CD4-positive, alpha-beta T cell treated with Interleukin-17A for 1 hour (primary cell): ENCODE measurements at regions not wholly inside any gene's neighbourhood (a gene's known extent, or its start where the extent isn't known, plus 50 kb on each side); places are given as distances from the start of the nearest gene placed in this dataset.

Experiments
- DNase-seq: peaks from one replicate; pipeline ENCODE4 v3.0.0-alpha.2; 2020

DNA sequence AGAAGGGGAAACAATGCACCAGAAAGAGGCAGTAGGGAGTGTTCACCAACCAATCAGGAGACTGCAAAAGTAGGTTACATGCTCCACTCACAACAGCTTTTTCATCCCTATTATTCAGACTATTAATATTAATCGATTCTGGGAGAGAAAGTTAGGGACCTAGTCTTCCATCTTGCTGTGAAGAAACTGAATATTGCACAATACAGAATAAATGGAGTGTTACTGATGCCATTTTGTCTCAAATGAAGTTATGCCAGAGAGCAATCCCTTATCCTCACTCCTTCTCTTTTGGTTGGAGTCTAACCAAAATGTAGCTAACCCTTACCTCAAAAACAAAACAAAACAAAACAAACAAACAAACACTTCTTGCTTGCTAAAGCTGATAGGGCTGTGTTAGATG lies 1120.9 kb upstream of the GYPC start:
- no peak for DNase-seq

DNA sequence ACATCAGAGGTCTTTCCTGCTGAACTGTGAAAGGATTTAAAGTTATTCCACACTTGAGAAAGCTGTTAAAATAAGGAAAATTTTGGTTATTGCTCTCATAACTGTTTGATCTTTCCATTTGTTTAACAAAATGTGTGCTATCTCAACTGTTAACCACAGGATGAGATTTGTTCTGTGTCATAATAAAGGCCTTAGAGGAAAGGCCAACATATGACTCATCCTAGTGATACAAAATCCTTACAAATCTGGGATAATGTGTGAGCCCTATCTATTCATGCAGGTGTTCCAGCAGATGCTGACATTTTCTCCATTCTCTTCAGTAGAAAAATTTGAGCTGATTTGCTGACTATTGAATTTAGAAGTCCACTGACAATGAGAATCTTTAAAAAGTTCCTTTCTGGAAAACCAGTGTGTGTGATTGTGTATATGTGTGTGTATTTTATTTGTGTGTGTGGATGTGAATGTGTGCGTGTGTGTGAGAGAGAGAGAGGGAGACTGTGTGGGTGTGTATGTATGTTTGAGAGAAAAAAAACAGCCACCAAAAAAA lies 1111.9 kb upstream of the GYPC start:
- no peak for DNase-seq

DNA sequence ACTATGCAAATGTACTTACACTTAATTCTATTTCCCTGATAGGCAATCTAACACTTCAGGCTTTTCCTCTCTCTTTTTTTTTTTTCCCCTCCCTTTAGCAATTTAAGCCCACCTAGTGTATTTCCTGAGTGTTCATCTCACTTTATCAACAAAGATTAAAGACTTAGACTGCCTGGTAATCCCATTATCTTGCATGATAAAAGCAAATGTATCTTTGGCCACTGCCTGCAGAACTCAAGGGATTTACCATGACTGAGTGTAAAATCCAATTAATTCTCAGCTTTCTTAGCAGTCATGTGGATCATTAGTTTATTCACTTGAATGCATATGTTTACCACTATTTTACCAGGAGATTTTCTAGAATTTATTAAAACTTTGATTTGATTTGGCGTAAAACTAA lies 1102.2 kb upstream of the GYPC start:
- no peak for DNase-seq

DNA sequence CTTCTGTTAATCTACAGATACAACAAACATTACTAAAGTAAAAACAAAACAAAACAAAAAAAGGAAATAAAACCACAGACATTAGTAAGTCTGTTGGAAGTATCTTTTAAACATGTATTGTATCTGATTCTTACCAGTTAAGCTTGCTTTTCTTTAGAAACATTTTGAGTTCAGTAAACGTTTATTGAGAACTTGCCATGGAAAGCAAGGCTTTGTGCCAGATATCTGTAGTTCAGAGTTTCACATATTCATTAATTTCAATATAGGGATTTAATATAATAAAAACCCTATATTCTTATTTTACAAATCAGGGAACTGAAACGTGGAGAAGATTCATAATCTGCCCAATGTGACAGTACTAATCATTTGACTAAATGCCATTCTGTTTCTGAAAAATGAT lies 1101.0 kb upstream of the GYPC start:
- no peak for DNase-seq

DNA sequence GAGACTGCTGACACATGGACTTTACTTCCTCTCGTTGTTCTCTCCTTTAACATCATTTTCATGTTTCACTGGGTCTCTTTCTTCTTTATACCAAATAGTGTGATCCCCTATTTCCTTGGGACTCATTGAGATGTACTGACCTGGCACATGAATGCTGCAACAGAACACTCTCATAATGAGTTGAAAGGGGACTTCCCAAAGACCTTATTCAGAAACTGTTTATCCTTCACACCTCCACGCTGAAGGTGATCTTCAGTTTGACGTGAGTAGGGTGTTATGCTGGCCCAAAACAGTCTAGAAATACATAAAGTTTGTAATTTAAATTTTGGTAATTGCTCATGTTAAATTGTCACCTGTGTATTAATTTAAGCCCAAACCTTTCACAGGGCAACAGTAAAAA lies 1096.8 kb upstream of the GYPC start:
- no peak for DNase-seq

DNA sequence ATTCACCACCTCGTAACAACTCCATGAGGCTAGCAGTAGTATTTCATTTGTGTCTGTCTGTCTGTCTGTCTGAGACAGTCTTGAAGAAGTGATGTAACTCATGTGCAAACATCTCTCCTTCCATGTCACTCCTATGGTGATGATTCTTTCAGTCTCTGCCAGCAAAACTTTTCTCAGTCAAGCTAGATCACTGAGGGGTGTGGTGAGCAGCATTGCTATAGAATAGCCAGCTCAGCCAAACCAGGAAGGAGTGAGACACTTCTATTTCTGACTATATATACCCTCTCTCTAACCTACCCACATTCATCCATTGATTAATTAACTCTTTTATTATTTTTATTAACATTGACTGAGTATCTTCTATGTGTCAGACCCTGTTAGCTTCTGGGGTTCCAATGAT lies 1095.1 kb upstream of the GYPC start:
- no peak for DNase-seq

DNA sequence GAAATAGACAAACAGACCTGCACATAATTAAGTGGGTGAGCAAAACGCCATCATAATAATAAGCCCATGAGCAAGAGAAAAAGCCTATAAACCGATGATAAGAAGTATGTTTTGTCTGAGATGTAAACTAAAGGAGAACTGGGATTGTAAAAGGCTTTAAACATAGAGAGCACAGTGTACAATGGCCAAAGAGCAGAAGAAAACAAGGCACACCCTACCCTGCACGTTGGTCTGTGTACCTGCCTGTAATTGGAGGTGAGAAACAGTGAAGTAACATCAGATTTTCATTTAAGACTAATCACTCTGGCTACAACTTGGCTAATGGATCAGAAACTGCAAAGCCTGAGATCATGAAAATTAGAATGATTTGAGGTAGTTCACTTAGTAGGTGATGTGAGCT lies 1094.7 kb upstream of the GYPC start:
- DNase-seq, result no peak

DNA sequence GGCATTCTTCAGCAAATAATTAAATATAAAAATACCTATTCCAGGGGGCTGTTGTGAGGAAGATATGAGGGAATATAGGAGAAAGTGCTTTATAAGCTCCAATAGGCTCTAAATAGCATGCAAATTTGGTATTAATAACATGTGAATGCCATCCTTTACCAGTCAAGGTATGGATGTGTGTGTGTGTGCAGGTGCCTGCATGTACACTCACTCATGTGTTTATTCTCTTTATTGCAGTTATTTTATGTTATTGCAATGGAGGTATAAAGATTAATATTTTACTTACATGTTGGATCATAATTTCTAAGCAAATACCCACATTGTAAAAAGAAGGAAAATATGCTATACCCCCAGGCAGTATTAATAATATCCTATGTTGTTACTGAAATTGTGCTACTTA lies 1093.0 kb upstream of the GYPC start:
- DNase-seq, result no peak

DNA sequence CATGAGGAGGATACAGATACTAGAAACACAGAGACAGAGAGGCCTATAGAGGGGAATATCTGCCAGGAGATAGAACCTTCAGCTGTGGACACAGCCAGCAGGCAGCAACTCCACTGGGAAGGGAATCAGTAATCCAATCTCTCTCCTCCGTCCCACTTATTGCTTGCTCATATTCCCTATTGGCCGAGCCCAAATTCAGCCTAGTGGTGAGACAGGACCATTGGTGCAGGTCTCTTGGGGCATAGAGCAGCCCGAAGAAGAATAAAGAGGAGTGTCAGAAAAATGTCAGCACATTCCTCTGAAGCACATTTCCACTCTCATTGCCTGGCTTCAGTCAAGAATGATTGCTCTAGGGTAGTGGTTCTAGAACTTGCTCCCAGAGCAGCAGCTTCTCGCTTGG lies 1091.5 kb upstream of the GYPC start:
- DNase-seq, result no peak

DNA sequence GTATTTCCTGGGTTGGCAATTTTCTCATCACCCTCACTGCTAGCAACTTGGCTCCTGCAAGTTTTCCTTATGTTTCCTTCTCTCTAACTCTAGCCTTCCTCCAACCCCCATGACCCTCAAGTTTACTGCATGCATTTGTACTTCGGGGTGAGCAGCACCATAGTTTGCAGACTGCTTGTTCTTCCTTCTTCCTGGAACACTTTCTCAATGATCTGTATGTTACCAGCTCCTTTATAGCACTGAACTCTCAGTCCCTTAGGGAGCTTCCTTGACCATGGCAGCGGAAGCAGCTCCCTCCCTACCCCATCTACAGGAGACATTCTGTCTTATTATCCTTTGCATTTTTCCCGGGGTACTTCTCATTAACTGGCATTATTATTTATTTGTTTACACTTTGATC lies 1089.5 kb upstream of the GYPC start:
- no peak for DNase-seq

DNA sequence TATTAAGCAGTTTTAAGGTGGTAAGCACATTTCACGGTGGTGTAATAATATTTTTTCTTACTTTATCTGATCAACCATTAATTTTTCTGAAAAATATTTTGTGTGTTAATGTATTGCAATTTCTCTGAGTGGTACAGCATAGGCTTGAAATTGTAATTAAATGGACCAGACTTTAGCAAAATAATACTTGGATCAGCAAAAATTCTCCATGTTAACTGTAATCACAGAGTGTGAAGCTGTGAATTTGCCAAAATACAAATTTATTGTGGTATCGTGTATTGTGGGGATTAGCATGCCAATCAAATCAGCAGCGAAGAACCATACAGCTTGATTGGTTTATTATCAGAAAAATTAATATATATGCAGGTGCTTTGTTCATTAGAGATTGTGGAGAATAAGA lies 1088.9 kb upstream of the GYPC start:
- DNase-seq, result no peak

DNA sequence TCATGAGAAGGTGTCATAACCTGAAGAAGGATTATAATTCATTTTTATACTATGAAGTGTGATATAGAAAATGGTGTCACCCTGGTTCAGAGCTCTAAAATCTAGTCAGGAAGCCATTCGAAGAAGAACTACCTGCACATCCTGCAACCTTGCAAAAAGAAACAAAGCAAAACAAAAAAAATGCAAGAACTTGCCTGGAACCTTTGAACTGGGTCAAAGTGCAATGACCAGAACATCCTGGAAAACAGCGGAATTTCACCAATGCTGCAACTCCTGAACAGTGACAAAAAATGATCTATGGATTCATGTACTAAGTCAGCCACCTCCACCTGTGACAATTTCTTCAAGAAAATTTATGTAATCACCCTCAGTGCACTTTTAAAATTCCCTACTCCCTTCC lies 1083.3 kb upstream of the GYPC start:
- DNase-seq, result no peak

DNA sequence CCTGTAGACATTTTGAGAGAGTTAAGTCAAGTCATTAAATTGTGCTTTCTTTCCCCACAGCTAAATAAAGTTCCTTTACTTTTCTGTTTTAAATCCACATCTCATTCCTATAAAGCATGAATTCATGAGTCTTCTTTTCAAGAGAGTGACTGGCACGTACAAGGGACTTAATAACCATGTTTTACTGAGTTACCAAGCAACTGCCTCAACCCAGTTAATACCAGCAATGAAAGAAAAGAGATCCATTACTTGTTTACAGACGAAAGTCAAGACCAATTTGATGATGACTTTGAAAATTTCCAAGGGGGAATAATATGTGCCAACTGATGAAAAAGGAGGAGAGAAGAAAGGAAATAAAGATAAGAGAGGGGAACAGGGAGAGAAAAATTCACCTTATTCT lies 1082.5 kb upstream of the GYPC start:
- no peak for DNase-seq

DNA sequence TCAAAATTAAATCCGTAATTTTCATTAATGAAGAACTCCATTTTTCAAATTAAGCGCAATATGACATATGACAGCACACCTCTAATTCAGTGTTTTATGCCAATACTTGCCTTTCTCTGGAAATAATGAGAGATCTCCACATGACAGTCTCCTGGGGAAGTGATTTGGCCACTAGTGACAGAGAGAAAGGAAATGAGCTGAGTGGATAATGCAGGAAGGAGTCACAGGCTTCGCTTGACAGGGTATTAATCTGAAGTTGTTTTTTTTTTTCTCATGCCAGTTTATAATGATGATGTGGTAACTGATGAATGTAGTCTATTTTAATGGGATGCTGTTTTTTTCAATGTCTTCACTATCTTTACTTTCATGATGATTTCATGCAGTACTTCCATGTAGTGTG lies 1079.4 kb upstream of the GYPC start:
- no peak for DNase-seq

DNA sequence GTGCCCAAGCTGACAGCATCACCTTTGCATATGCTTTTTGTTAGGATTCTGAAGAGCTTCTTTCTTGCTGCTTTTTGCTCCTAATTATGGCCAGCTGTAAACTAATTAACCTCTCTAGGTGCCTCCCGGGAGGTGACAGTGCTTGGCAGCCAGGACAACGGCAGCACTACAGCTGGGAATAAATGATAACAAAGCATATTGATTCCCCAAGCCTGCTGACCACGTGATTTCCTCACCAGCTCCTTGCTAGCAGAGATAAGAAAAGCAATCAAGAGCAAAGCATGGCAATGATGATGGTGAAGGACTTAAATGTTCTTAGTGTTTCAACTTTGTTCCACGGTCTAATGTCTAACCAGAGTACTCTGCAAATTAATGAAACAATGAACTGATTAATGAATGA lies 1074.4 kb upstream of the GYPC start:
- DNase-seq, result no peak

DNA sequence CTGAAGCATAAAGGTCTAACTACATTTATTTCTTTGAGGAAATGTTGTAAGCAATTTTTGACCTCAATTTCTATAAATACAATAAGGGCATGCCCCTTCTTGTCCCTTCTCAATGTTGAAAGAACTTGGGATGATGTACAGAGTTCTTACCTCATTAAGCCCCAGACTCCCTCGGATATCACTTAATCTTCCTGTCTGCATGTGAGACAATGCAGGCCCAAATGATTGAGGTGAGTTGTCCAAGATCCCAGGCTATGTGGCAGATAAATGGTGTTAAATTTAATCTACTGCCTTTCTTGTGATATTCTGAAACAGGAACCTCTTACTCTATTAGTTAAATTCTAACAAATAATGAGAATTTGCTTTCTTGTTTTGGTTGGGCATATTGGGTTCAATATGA lies 1073.4 kb upstream of the GYPC start:
- no peak for DNase-seq

DNA sequence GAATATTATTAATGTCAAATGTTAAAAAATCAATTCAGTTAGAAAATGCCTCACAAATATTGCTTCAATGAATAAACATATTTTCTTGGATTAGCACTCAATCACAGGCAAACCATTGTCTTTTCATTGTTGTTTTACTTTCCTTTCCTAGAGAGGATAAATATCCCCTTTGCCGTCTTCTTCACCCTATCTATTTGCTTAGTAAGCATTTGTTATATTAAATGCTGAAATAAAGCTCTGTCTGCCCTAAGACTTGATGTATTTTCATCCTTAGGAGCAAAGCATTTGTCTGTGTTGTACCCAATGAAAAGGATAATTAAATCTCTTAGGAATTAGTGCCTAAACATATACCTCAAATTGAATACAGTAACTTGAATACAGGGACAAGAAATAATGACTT lies 1071.2 kb upstream of the GYPC start:
- DNase-seq, result no peak

DNA sequence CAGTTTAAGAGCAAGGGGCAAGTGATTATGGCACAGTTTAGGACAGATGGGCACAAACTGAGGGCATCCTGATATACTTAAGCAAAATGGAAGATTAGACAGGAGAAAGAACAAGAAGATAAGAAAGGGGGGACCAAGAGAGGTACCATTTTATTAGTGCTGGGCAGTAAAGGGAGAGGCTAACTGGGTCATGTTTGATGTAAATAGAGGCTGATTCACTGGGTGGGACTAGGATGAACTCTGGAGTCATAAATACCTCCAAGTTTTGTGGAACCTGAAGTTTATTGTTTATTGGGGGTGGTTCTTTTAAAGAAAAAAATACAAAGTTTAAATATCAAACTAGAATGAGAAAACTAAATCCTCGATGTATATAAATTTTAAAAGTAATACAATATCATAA lies 1067.2 kb upstream of the GYPC start:
- DNase-seq, result no peak

DNA sequence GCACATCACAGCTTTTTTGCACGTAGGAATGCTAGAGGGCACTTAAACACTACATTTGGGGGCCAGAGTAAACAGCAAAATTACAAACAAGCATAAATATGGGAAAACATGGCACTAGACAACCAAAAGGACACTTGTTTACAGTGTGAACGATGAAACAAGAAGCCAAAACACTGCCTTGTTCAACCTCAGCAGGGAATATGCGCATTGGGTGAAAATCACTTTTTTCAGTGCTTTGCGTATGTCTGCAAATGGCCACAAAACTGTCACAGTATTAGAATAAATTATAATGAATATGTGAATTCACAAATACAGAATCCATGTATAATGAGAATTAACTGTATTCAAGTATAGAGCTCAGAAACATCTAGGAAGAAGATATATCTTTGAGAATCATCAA lies 1064.0 kb upstream of the GYPC start:
- no peak for DNase-seq

DNA sequence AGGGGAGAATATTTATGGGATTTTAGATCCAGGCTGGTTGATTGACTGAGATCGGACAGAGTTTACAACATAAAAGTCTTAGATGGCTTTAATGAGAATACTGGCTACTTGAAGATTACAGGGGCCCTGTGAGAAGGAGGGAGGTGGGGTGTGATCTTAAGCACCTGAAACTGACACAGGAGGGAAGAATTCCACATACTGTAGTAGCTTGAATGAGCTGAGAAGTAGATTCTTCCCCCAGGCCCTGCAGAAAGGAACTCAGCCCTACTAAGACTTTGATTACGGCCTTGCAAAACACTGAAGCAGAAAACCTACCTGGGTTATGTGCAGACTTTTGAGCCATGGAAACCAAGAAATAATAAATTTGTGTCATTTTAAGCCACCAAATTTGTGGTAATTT lies 1062.9 kb upstream of the GYPC start:
- no peak for DNase-seq

DNA sequence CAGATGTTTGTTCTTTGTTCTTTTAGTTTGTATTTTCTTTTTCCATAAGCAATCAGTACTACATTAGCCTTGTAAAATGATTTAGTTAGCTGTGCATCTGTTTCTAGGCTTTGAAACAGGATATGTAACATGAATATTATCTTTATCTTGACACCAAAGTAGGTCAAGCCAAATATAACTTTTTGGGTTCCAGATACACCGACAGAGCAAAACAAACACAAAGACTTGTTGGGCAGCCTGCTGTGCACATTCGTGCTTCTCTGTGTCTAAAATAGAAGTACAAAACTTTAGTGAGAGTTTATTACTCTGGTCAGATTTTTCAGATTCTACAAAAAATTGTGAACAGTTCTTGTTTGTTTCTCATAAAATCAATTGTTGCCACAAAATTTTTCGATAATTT lies 1059.3 kb upstream of the GYPC start:
- DNase-seq, result no peak

DNA sequence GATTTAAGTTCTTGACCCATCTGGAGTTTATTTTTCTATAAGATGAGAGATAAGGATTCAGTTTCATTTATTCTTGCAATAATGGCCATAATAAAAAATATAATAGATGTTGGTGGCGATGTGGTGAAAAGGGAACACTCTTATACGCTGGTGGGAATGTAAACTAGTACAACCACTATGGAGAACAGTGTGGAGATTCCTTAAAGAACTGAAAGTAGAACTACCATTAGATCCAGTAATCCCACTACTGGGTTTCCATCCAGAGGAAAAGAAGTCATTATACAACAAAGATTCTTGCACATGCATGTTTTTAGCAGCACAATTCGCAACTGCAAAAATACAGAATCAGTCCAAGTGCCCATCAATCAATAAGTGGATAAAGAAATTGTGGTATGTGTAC lies 1040.5 kb upstream of the GYPC start:
- DNase-seq, result no peak

DNA sequence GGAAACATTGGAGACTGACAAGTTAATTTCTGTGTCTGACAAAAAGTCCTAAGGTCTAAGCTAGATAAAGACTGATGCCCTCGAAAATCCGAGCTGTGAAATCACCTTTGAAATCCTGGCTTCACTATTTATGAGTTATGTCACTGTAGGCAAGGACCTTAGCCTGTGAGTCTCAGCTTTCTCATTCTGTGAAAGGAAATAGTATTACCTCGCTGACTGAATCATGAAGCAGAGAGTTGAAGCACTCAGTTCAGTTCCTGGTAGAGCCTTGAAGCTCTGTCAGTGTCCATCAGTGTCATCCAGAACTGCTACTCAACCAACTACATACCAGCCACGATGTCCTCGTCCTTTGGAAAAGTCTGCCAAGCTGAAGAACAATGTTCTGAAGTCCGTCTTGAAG lies 1025.6 kb upstream of the GYPC start:
- DNase-seq, result no peak

DNA sequence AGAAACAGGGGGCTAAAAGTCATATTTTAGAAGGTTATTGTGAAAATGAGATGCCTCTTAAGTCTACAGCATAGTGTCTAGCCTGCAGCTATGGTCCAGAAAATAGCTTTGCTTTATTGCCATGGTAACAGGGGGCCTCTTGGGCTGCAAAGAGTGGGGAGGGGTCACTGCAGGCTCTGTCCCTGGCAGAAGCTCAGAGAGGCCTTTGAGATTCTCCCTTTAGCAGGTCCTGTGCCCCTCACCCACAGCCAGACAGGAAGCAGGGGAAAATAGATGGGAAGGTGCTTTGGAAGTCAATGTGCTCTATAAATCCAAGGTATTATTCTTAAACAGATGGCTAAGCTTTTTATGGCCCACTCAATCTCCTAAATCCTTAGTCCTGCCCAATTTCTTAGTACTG lies 1021.3 kb upstream of the GYPC start:
- no peak for DNase-seq

DNA sequence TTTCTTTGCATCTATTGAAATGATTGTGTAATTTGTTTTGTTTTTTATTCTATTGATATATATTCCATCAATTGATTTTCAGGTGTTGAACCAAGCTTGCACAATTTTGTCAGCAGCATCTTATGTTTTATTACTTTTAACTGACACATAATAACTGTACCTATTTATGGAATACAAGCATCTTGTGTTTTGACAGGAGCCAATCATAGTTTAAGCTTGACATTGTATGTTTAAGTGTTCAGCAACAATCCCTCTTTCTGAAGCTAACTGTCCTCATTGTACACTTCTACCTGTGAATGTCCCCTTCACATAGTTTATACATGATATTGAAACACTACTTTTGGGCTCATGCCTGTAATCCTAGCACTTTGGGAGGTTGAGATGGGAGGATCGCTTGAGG lies 1017.6 kb upstream of the GYPC start:
- no peak for DNase-seq

DNA sequence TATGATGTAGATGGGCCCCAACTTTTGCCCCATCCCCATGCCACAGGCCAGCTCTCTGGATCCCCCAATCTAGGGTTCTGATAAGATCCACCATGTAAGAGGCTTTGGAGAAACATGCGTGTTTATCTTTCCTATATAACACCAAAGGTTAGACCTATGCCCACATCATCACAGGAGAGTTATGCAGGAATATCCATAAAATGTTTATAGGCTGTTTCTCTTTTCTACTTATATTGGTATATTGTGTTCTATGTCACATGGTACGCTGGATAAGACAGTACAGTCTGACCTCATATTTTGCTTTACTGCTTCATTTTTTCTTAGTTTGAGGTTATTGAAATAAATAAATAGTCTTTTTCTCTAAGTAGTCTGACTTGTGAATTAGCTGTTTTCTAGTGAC lies 1013.9 kb upstream of the GYPC start:
- DNase-seq, result no peak
